Inferior parietal cortex (tissue), 1 donor: ENCODE measurements at regions not wholly inside any gene's neighbourhood (a gene's known extent, or its start where the extent isn't known, plus 50 kb on each side); places are given as distances from the start of the nearest gene placed in this dataset.
A peak's percentile ranks its signal among the peaks of the same experiment; 100 is the strongest.

Experiments
- DNase-seq: peaks from one replicate; pipeline ENCODE4 v3.0.0-alpha.2; 2016; ENCODE audit errors: extremely low spot score

DNA sequence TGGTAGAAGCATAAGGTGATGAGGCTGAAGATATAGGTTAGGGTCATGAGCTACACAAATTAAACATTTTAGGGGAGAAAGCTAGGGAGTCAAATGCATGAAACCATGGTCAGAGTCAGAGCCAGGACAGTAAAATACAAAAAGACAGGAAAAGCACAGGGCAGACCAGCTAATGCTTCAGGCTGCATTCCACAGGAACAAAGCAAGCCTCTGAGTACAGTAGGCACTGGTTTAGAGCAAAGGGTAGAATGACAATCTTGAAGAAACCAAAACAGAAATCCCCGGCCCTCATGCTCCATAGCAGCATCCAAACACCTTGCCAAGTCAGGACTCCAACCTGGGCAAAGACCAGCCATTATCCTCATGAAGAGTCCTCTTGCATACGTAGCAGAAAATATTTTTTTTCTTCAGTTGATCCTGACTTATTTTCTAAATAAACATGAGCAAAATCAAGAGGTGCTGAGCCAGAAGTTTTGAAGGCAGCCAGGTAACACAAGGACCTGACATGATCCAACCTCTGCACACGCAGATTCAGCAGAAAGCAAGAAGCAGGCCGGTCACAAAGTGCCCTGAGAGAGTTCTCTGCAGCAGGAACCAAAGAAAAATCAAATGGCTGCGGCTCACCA, 273.1 kb downstream of the TTLL7 start:
- DNase-seq = no peak

DNA sequence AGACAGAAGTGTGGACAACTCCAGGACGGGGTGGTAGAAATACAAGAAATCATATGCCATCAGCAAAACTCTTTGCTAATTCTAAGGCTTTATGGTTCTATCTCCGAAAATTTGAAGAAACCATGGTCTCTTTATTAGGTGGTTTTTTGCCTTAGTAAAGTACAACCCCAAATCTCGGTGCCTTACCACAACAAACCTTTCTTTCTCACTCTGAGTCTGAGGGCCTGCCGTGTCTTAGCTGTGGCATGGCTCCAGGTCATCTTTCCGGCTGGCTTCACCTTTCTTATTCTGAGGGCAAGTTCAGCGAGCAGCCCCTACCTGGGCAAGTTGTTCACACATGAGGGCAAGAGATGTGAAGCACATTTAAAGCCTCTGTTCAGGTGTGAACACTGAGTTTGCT, 280.6 kb downstream of the TTLL7 start:
- DNase-seq = no peak

DNA sequence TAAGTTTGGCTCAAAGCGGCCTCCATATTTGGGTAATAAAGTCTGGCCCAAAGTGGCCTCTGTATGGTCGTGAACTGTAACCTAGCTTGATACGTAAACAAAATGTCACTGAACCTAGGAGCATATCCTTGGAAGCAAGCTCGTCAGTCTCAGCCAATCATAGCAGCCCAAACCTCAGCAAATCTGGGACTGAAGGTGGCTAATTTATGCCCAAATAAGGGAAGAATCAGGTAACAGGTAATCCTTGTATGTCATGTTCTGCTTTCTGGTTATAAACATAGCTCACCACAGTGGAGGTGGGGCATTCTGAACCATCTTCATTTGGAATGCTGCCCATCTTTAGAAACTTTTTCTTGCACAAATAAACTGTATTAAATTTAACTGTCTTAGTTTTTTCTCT, 281.1 kb downstream of the TTLL7 start:
- no peak for DNase-seq

DNA sequence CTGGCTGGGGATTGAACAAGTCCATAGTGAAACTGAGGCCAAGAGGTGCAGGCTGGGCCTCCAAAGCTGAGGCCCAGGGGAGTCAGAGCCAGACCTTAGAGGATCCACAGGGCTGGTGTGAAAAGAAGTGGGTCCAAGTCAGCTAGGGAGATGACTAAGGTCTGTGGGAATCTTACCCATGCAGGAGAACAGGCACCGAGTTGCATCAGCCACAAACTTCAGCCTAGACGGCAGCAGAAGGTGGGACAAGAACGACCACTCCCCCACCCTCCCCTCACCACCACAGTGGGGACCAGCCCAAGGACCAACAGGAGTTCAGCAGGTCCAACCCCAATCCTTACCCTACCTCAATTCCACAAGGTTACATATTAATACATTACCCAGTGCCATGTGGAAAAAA, 282.3 kb downstream of the TTLL7 start:
- no peak for DNase-seq

DNA sequence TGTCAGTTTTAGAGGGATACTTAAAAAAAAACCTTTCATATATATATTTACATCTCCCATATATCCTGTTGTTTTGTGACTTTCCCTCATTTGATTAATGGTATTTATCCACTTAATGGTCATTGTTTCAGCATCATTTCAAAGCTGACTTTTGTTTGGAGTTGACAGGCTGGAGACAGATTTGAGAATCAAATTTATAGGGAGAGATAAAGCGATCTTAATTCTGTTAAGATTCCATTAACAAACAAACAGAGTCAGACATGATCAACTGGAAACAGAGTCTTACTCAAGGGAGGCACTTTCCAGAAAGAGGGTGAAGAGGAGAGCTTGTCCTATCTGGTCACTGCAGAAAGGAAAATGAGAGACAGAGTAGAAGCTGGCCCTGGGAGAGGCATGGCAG, 283.4 kb downstream of the TTLL7 start:
- no peak for DNase-seq

DNA sequence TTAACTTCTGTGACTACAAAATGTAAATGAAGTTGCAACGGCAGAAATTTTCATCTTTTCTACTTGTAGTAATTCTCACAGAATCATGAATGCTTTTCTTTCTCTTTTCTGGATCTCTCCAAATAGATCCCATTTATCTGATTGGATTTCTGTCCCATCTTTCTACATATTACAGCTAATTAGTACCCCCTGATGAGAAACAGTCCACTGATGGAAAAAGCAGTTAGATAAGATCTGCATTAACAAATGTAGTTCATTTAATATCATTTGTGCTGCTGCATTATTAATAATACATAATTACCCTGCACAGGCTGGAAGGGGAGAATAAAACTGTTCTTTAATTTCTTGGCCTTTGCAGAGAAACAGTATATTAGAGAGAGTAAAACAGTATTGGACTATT, 289.3 kb downstream of the TTLL7 start:
- no peak for DNase-seq

DNA sequence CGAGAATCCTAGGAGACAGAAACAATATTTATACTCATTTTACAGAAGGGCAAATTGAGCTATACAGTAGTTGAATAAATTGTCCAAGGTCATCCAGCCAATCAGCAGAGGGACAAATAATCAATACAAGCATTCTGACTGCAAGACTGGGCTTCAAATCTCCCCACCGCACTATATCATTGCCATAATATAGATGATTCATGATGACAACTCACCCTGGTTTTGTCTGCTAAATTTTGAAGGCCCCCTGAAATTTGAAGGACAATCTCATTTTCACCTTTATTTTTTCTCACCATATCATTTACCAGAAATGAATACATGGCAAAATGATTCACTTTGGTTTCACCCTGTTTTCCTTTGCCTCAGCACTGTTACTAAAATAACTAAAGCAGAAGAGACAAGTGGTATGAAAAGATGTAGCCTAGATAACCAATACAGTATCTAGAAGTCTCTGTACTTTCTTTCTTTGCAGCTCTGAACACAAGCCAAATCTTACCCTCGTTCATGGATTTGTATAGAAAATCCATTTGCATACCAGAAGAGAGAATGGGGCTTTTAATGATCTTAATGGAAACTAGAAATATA, 292.5 kb downstream of the TTLL7 start:
- peak; percentile 20 for DNase-seq

DNA sequence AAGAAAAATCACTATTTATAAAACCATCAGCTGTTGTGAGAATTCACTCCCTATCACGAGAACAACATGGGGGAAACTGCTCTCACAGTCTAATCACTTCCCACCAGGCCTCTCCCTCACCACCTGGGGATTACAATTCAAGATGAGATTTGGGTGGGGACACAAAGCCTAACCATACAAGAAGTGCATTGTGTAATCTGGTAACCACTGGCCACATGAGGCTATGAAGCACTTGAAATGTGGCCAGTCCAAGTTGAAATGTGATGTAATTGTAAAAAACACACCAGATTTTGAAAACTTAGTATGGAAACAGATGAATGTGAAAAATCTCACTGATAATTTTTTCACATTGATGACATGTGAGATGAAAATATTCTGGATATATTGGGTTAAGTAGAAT, 293.8 kb downstream of the TTLL7 start:
- no peak for DNase-seq

DNA sequence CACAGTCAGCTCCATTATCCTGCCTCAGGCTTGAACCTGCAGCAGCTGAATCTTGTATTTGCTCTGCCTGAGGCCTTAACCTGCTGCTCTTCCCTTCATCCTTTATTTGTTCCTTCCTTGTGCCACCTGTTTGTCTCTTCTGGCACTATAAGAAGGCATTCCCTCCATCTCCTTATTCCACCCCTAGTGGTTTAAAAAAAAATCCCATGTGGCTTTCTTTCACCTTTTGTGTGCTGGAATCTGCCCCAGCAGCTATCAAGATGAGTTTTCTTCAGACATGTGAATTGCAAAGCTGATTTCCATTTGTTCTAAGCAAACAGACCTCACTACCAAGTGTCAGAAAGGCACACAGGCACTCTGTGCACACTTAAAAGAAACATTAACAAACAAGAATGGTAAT, 294.6 kb downstream of the TTLL7 start:
- DNase-seq = no peak

DNA sequence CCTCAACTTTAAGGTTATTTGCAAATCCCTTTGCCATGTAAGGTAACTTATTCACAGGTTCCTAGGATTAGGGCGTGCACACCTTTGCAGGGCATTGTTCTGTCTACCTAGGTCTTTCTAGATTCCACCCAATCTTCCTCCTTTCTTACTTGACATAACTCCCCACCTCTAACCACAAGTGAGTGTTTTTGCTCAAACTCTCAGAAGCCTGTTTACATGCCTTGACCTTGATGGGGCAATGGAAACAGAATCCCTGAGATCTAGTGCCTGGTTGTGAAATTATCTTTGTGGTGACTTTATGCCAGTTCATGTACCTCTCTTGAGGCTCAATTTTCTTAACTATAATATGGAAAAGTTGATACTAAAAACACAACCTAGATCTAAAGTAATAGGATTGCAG, 296.6 kb downstream of the TTLL7 start:
- no peak for DNase-seq

DNA sequence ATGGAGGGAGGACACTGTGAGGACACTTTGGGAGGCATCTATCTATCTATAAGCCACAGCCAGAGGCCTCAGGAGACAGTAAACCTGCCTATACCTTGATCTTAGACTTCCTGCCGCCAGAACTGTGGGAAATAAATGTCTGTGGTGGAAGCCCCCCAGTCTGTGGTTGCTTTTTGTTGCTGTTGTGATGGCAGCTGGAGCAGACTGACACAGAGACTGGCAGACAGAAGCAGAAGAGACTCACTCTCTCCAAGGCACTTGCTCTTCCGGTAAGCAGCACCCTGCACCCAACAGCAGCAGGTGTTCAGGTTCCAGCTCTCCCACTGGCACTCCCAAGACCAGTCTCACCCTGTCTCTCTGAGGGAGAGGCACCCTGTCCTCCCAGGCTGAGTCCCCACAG, 297.6 kb downstream of the TTLL7 start:
- DNase-seq = no peak

DNA sequence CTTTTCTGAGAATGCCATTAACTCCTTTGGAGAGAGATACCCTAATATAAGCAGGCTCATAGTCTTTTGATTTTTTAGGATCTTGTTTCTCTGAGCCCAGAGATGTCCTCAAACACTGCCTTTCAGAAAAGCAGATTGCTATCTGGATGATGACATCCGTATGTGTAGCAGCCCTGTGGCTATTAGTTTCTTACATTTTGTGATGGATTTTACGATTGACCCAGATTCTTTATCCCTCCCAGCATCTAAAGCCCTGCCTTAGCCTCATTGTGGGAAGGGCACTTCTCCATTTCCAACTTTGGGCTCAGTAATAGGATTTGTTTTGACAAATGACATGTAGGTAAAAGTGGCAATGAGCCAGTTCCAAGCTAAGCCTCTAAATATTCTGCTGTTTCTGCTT, 300.3 kb downstream of the TTLL7 start:
- no peak for DNase-seq

DNA sequence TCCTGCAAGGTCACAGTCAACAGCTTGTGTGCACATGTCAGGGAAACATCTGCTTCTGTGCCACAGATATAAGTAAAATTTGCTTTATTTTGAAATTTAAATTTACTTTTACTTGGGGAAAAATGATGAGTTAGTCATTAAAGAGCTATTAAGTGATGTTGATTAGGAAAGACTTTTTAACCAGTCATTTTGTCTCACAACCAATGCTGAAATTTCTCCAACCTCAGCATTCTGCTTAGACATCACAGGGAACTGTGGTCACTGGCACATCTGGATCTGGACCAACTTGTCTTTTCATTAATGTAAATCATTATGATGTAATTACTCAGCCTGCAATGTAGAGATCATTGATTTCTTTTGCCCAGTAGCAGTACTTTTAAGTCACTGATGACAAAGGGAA, 301.0 kb downstream of the TTLL7 start:
- DNase-seq = no peak

DNA sequence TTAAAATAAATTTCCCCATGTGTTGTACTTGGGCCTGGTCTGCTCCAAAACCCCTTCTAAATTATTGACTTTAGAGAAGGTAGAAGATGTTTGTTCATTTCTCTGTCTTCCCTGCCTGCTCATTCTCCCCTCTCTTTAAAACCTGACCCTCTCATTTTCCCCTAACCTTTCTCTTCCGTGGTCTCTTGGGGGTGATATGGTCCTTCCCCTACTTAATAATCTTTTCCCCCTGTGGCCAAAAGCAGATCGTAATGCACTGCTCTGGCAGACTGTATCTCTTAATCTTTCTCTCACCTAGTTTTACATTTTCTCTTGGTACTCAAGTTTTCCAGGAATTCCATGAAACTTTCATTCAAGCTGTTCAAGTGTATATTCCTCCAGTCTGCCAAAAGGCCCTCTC, 301.7 kb downstream of the TTLL7 start:
- DNase-seq = no peak

DNA sequence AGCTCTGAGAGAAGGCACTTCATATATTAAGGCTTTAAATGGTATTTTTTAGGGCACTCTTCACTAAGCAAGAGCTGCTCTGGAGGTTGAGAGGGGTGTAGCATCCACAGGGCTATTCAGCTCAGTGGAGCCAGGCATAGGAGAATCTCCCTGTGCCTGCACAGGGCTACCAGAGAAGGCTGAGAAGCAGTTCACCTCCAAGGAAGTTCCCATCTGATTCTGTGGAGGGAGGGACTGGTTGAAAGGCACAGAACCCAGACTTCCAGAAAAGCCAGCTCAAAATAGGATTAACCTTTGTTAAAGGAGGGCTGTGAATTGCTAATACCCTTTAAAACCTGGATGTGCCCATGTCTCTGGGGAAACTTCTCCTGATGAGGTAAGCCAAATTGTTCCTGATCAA, 304.5 kb downstream of the TTLL7 start:
- no peak for DNase-seq

DNA sequence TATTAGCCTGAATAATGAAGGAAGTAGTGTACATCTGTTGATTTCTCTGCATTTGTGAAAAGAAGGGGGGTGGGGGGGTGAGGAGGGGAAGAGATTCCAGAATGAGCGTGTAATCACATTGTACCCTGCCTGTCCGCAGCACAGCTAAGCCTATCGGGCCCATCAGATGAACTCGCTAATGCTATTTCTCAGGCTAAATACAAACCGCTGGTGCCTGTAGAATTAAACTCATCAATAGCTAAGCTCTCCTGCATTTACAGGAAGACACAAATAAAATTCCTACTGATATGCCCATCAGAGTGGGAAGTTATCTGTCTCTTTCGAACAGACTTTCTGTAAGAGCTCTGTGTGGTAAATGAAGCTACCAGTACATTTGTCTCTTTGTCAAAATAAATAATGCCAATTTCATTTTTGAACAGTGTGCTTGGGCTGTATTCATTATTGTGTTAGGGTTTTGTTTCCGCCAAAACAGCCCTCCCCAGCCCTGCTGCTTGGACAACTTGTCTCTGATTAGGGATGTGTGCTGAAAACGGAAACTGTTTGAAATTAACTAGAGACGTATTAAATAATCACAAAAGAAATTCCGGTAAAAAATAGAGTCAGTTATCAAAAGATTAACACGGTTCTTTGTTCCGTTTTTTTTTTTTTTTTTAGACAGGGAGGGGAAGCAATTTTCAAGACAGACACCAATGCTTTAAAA, 305.4 kb downstream of the TTLL7 start:
- peak; percentile 23 for DNase-seq

DNA sequence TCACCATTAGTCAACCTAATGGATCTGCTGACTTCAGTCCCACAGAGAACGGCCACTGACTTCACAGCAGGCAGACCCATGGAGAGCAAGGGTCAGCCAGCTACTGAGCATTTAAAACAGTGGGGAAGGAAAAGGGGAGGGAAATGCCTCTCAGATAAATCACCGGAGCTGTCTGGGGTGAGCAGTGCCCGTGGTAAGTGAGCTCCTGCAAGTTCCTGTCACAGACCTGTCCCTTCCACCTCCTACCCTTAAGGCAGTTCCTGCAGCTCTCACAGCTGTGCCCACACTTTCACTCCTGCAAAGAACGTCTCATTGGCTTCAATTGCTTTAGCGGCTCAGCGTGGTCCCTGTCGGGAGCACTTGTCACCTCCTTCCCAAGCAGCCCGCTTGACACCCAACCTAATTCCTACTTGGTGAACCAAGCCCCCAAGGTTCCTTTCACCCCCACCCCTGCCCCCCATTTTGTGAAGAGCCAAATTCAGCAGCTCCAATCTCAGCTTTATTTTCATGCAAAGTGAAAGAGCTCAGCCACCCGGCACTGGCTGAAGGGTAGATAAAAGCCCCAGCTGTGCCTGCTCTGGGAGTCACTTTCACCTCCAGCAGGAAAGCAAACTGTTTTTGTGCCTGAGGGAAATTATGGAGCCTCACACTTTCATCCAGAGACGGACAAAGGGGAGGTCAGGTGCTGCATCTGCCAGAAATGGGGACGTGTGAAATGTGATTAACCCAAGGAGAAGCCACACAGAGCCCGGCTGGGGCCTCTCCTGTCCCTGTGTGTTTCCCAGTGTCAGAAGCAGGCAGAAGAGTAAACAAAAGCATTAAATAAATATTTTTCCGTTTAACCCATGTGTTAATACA, 306.2 kb downstream of the TTLL7 start:
- DNase-seq = no peak

DNA sequence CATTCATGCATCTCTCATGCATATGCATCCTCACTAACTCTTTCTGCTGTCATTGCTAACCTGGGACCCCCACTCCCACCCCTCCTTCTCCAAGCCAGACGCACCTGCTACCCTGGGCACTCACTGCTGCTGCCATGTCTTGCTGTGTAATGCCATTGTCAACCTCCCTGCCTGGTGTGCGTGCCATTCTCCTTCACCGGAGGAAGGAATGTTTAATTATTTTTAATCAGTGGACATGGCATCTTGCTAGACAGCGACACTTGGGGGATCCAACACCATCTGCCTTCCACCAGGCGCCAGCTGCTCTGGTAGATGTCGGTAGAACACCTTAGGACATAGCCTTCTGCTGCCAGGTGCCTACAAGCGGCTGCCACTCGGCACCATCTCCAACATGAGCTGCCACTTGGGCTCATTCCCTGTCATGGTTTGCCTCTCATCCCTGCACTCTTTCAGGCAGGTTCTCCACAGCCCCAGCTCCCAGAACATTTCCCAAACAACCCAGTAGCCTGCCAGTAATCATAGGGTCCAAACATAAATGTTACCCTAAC, 306.9 kb downstream of the TTLL7 start:
- DNase-seq = no peak

DNA sequence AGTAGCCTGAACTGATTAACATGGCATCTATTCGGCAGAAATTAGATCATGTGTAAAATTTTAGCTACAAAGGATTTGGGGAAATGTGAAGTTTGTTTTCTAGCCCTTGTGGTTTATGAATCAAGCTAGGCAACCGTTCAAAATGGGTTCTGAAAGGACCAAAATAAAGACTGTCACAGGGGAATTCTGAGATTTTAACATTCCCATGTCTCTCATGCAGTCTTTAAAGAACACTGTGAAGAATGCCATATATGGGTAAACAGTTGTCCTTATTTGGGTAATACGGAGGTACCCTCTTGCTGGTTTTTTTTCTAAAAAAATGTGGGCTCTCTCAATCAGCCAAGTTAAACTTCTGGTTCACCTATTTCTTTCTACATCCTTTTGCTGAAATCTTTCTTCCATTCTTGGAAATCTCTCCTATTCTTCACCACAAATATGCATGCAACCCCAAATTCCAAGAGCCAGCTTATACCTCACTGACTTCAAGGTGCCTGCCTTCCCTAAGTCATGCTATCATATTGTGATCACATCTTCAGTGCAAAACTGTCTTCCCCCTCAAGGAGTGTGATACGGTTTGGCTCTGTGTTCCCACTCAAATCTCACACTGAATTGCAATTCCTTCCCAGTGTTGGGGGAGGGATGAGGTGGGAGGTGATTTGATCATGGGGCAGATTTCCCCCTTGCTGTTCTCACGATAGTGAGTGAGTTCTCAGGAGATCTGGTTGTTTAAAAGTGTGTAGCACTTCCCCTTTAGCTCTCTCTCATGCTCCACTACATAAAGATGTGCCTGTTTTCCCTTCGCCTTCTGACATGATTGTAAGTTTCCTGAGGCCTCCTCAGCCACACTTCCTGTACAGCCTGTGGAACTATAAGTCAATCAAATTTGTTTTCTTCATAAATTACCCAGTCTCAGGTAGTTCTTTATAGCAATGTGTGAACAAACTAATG, 308.7 kb downstream of the TTLL7 start:
- no peak for DNase-seq

DNA sequence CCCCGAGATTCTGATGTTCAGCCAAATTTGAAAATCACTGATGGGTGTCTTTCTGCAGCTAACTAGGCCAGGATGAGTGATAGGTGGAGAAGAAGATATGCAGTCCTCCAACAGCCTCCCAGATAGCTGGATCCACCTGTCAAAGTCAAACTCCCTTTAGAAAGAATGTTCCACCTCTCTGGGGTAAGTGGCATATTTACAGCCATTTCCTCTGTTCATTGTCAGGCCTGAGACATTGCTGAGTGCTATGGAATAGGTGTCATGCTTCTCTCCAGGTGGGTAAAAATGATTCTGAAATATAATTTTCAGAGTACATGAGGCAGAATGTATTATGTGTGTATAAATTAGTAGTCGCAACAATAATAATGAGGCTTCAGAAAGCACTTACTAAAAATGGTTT, 316.8 kb downstream of the TTLL7 start:
- DNase-seq = no peak

DNA sequence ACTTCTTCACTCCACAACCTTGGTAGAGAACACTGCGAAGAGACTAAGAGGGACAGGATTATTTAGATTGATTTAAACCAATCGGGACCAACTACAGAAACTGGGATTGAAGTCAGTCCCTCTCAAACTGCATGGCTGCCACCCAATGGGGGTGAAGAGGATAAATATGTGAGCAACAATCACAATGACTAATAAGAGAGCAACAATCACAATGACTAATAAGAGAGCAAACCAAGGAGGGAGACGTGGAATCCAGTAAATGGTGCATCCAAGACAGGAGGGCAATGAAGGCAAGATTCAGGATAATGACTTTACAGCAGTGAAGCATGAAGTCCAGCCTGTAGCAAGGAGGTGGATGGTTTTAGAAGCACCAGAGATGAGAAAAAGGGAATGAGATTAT, 322.8 kb downstream of the TTLL7 start:
- no peak for DNase-seq
